SK-N-SH (cell line): ENCODE measurements at regions not wholly inside any gene's neighbourhood (a gene's known extent, or its start where the extent isn't known, plus 50 kb on each side); places are given as distances from the start of the nearest gene placed in this dataset.

Experiments
- CTCF ChIA-PET: fragments of 300-600, 350-600 bp; formaldehyde crosslinking; extraction: SDS; loops from one replicate; lab custom pipeline; 2021; lab: Yijun Ruan, JAX
- POLR2A ChIA-PET: fragments of 350-600 bp; sonication (Branson Sonifier 250); formaldehyde crosslinking; extraction: SDS; loops from one replicate; lab custom pipeline; 2020; ENCODE audit warnings: antibody characterized with exemption, inconsistent platforms; lab: Yijun Ruan, JAX
- DNase-seq: peaks from one replicate; pipeline ENCODE4 v3.0.0; 2012
- H2AFZ ChIP-seq: fragments of 200-600 bp; sonication (generic); 2 replicates; pipeline ENCODE4 v1.8.1; 2016; ENCODE audit warnings: antibody characterized with exemption, mild to moderate bottlenecking, low read depth
- H3F3A ChIP-seq: fragments of 200-600 bp; sonication (generic); replicated peaks from 2 replicates; pipeline ENCODE3; 2016; ENCODE audit warnings: antibody characterized with exemption, mild to moderate bottlenecking; ENCODE audit not compliant: insufficient read depth
- H3K27ac ChIP-seq, 2 experiments: fragments of 200-500 bp in 1 of 2; fragments of 200-600 bp in 1 of 2; sonication (Bioruptor generic) in 1 of 2; sonication (generic), shearing (Covaris generic) in 1 of 2; 2 replicates each; pipeline versions ENCODE4 v1.5.1 to v1.6.1; 2014 to 2016; ENCODE audit warnings: low read depth in 2 of 2, inconsistent platforms in 1 of 2, low read length in 1 of 2, mild to moderate bottlenecking in 1 of 2, mixed read lengths in 1 of 2
- H3K27me3 ChIP-seq: fragments of 200-600 bp; sonication (generic), shearing (Covaris generic); 2 replicates; pipeline ENCODE4 v1.6.1; 2016; ENCODE audit warnings: mixed run types; ENCODE audit not compliant: insufficient read depth
- H3K36me3 ChIP-seq, 2 experiments: fragments of 200-500 bp in 1 of 2; fragments of 200-600 bp in 1 of 2; sonication (Bioruptor generic) in 1 of 2; sonication (generic) in 1 of 2; replicated peaks in 1 of 2; 2 replicates each; pipeline versions ENCODE3 to v1.5.1; 2014 to 2016; ENCODE audit warnings: low read length in 1 of 2, mild to moderate bottlenecking in 1 of 2; ENCODE audit not compliant: insufficient read depth in 2 of 2, control insufficient read depth in 1 of 2
- H3K4me1 ChIP-seq, 2 experiments: fragments of 200-500 bp in 1 of 2; fragments of 200-600 bp in 1 of 2; sonication (Bioruptor generic) in 1 of 2; sonication (generic), shearing (Covaris generic) in 1 of 2; 2 replicates each; pipeline versions ENCODE4 v1.5.1 to v1.6.1; 2014 to 2016; ENCODE audit warnings: low read depth in 1 of 2, low read length in 1 of 2, mixed run types in 1 of 2; ENCODE audit not compliant: insufficient read depth in 2 of 2, control insufficient read depth in 1 of 2
- H3K4me2 ChIP-seq: fragments of 200-600 bp; sonication (generic), shearing (Covaris generic); 2 replicates; pipeline ENCODE4 v1.6.1; 2017; ENCODE audit warnings: mixed run types
- H3K4me3 ChIP-seq, 2 experiments: fragments of 200-500 bp in 1 of 2; fragments of 200-600 bp in 1 of 2; sonication (Bioruptor generic) in 1 of 2; sonication (generic), shearing (Covaris generic) in 1 of 2; 2 replicates each; pipeline versions ENCODE4 v1.5.1 to v1.8.1; 2014 to 2016; ENCODE audit warnings: low read depth in 2 of 2, inconsistent platforms in 1 of 2, low read length in 1 of 2, mild to moderate bottlenecking in 1 of 2, mixed read lengths in 1 of 2, moderate library complexity in 1 of 2
- H3K79me2 ChIP-seq: fragments of 200-600 bp; sonication (generic); 2 replicates; pipeline ENCODE4 v1.8.1; 2017; ENCODE audit warnings: mild to moderate bottlenecking; ENCODE audit not compliant: insufficient read depth
- H3K9ac ChIP-seq: fragments of 200-600 bp; sonication (generic); 2 replicates; pipeline ENCODE4 v1.6.1; 2017; ENCODE audit warnings: mixed run types
- H3K9me2 ChIP-seq: fragments of 200-600 bp; sonication (generic); 2 replicates; pipeline ENCODE4 v1.6.1; 2017; ENCODE audit warnings: mixed run types
- H3K9me3 ChIP-seq: fragments of 200-600 bp; sonication (generic); 2 replicates; pipeline ENCODE4 v1.6.1; 2017; ENCODE audit warnings: mixed run types, mild to moderate bottlenecking, moderate library complexity
- H4K20me1 ChIP-seq: fragments of 200-600 bp; sonication (generic); 2 replicates; pipeline ENCODE4 v1.6.1; 2017; ENCODE audit warnings: mild to moderate bottlenecking, mixed run types; ENCODE audit not compliant: insufficient read depth
- FOXM1 ChIP-seq: IDR thresholded peaks from 2 replicates; pipeline ENCODE4 v1.4.0; 2012; ENCODE audit warnings: low read depth, mild to moderate bottlenecking
- MEF2A ChIP-seq: IDR thresholded peaks from 2 replicates; pipeline ENCODE4 v1.4.0; 2012; ENCODE audit warnings: low read depth, borderline replicate concordance
- NRF1 ChIP-seq: IDR thresholded peaks from 2 replicates; pipeline ENCODE4 v1.6.1; 2012; ENCODE audit warnings: low read depth, mild to moderate bottlenecking, low read length
- PBX3 ChIP-seq: IDR thresholded peaks from 2 replicates; pipeline ENCODE4; 2012
- REST ChIP-seq: IDR thresholded peaks from 2 replicates; pipeline ENCODE4 v1.6.1; 2012; ENCODE audit warnings: mild to moderate bottlenecking, low read depth, low read length, moderate library complexity
- TAF1 ChIP-seq: IDR thresholded peaks from 2 replicates; pipeline ENCODE4 v1.6.1; 2012; ENCODE audit warnings: low read depth, mild to moderate bottlenecking, low read length, moderate library complexity, borderline replicate concordance
- TEAD4 ChIP-seq: IDR thresholded peaks from 2 replicates; pipeline ENCODE4 v1.4.0; 2012; ENCODE audit warnings: mild to moderate bottlenecking, borderline replicate concordance; ENCODE audit not compliant: insufficient read depth
- WGBS: methylation state at CpG from one replicate; pipeline ENCODE4 v1.1.6; 2017; ENCODE audit warnings: low lambda C conversion rate; 5-methylcytosine and 5-hydroxymethylcytosine counted together

GRCh38 chr6:95690328-95690727, 113.0 kb downstream of the MANEA start:
- H3K4me3 ChIP-seq: peak overlapping the region in 1 of 2 experiments; percentile 17; a peak in 2 of 4 replicates
- H4K20me1 ChIP-seq: no peaks in the 10 kb centered on the region
- no peak overlapping the region for H3K4me2 ChIP-seq
- no peaks in the 10 kb centered on the region for H3F3A ChIP-seq
- TF ChIP-seq NRF1 (no peak), TAF1 (no peak), PBX3 (no peak)
- H3K27ac ChIP-seq: no peak overlapping the region
- no peaks in the 10 kb centered on the region for H3K36me3 ChIP-seq
- H3K9ac ChIP-seq: no peak overlapping the region
- no peaks in the 10 kb centered on the region for H3K79me2 ChIP-seq
- no peaks in the 10 kb centered on the region for H3K9me3 ChIP-seq
- ChIA-PET POLR2A (no interaction called here), CTCF (no interaction called here)
- H2AFZ ChIP-seq: 0 out of 2 replicates have a peak overlapping the region, but pooled peaks have one; percentile 26
- DNase-seq: no peak
- H3K27me3 ChIP-seq: no peaks in the 10 kb centered on the region
- H3K9me2 ChIP-seq: no peaks in the 10 kb centered on the region
- 16% methylated on average over 4 of the region's 4 CpGs for WGBS
- no peaks in the 10 kb centered on the region; a peak in 1 of 4 replicates for H3K4me1 ChIP-seq

- WGBS: 31% methylated on average over 3 of the region's 3 CpGs
- Histone ChIP-seq H3K27me3 (no peaks in the 10 kb centered on the region), H3K36me3 (no peaks in the 10 kb centered on the region), H3K9ac (no peak overlapping the region), H3K4me1 (no peaks in the 10 kb centered on the region), H3K4me2 (no peak overlapping the region)
- DNase-seq: no peak
- TF ChIP-seq MEF2A (no peak), REST (peak; percentile 91)
- TF ChIP-seq, all 33 proteins: peak for 1
- no peak overlapping the region for H3K27ac ChIP-seq
- H3K79me2 ChIP-seq: no peaks in the 10 kb centered on the region
- H3K9me3 ChIP-seq: no peaks in the 10 kb centered on the region
- H4K20me1 ChIP-seq: no peaks in the 10 kb centered on the region
- ChIA-PET POLR2A (no interaction called here), CTCF (no interaction called here)
- no peaks in the 10 kb centered on the region for H3F3A ChIP-seq
- no peak overlapping the region for H2AFZ ChIP-seq
- no peak overlapping the region for H3K4me3 ChIP-seq
- no peaks in the 10 kb centered on the region for H3K9me2 ChIP-seq
Observed at GRCh38 chr6:95693108-95693507, 115.8 kb downstream of the MANEA start.

- H3K4me3 ChIP-seq: no peak overlapping the region
- no peaks in the 10 kb centered on the region for H3K4me1 ChIP-seq
- H3K4me2 ChIP-seq: no peak overlapping the region
- CTCF ChIA-PET: no interaction called here
- no peaks in the 10 kb centered on the region for H4K20me1 ChIP-seq
- H3K27ac ChIP-seq: no peak overlapping the region
- H3K9ac ChIP-seq: no peak overlapping the region
- H3K9me3 ChIP-seq: no peaks in the 10 kb centered on the region
- no peaks in the 10 kb centered on the region for H3K36me3 ChIP-seq
- H3F3A ChIP-seq: no peaks in the 10 kb centered on the region
- H3K79me2 ChIP-seq: no peaks in the 10 kb centered on the region
- TF ChIP-seq NRF1 (no peak), FOXM1 (no peak), TEAD4 (no peak)
- no peak for DNase-seq
- no peak overlapping the region for H2AFZ ChIP-seq
- POLR2A ChIA-PET: no interaction called here
- WGBS: 0% methylated on average over 1 of the region's 1 CpG
- H3K9me2 ChIP-seq: no peaks in the 10 kb centered on the region
- no peaks in the 10 kb centered on the region for H3K27me3 ChIP-seq
Observed at GRCh38 chr6:95698271-95698670, 120.9 kb downstream of the MANEA start.
